Keratinocyte (primary cell): ENCODE measurements at regions not wholly inside any gene's neighbourhood (a gene's known extent, or its start where the extent isn't known, plus 50 kb on each side); places are given as distances from the start of the nearest gene placed in this dataset.
A peak's percentile ranks its signal among the peaks of the same experiment; 100 is the strongest.

Experiments used
- DNase-seq: peaks from one replicate; pipeline ENCODE4 v3.0.0-alpha.2; 2011; ENCODE audit warnings: low read depth, missing footprints, low spot score
- FAIRE-seq: peaks from 2 replicates; lab custom pipeline; 2011; peaks lifted over from hg19 to GRCh38; lab: Jason Lieb, UNC
- H2AFZ ChIP-seq: 2 replicates; pipeline ENCODE4 v1.6.0; 2012; ENCODE audit warnings: low read length, control low read depth, inconsistent platforms; ENCODE audit not compliant: control insufficient read depth
- H3K27ac ChIP-seq: 2 replicates; pipeline ENCODE4 v1.5.1; 2011; ENCODE audit warnings: low read length; ENCODE audit not compliant: control insufficient read depth, insufficient read depth
- H3K27me3 ChIP-seq: 3 replicates; pipeline ENCODE4 v1.6.0; 2011; ENCODE audit warnings: low read length; ENCODE audit not compliant: control insufficient read depth, insufficient read depth; ENCODE audit errors: extremely low read depth
- H3K36me3 ChIP-seq, 2 experiments: 2 replicates in 1 of 2; 3 replicates in 1 of 2; pipeline ENCODE4 v1.5.1; 2011; ENCODE audit warnings: low read length in 2 of 2, mild to moderate bottlenecking in 1 of 2; ENCODE audit not compliant: control insufficient read depth in 2 of 2, insufficient read depth in 2 of 2; ENCODE audit errors: extremely low read depth in 1 of 2
- H3K4me1 ChIP-seq: 3 replicates; pipeline ENCODE4 v1.5.1; 2011; ENCODE audit warnings: low read length; ENCODE audit not compliant: control insufficient read depth, insufficient read depth; ENCODE audit errors: extremely low read depth
- H3K4me2 ChIP-seq: 3 replicates; pipeline ENCODE4 v1.6.0; 2011; ENCODE audit warnings: low read depth, low read length; ENCODE audit not compliant: control insufficient read depth, insufficient read depth; ENCODE audit errors: extremely low read depth
- H3K4me3 ChIP-seq, 3 experiments: fragments of 200-600 bp in 1 of 3; sonication (generic) in 1 of 3; 2 replicates in 2 of 3; 3 replicates in 1 of 3; pipeline ENCODE4 v1.5.1; 2011 to 2016; ENCODE audit warnings: low read length in 3 of 3, mild to moderate bottlenecking in 3 of 3, control low read depth in 2 of 3, inconsistent platforms in 1 of 3, low read depth in 1 of 3, mixed read lengths in 1 of 3, mixed run types in 1 of 3, moderate library complexity in 1 of 3; ENCODE audit not compliant: control insufficient read depth in 2 of 3, insufficient read depth in 2 of 3; ENCODE audit errors: extremely low read depth in 1 of 3
- H3K79me2 ChIP-seq: 2 replicates; pipeline ENCODE4 v1.6.0; 2012; ENCODE audit warnings: low read length; ENCODE audit not compliant: control insufficient read depth, insufficient read depth
- H3K9ac ChIP-seq: 3 replicates; pipeline ENCODE4 v1.6.0; 2011; ENCODE audit warnings: low read length; ENCODE audit not compliant: control insufficient read depth, insufficient read depth; ENCODE audit errors: extremely low read depth
- H3K9me1 ChIP-seq: 3 replicates; pipeline ENCODE4 v1.6.0; 2011; ENCODE audit warnings: low read length; ENCODE audit not compliant: control insufficient read depth, insufficient read depth; ENCODE audit errors: extremely low read depth
- H3K9me3 ChIP-seq: 2 replicates; pipeline ENCODE4 v1.5.1; 2012; ENCODE audit warnings: low read depth, low read length; ENCODE audit not compliant: control insufficient read depth
- H4K20me1 ChIP-seq: 3 replicates; pipeline ENCODE4 v1.6.0; 2011; ENCODE audit warnings: low read length; ENCODE audit not compliant: control insufficient read depth, insufficient read depth; ENCODE audit errors: extremely low read depth
- CTCF ChIP-seq, 3 experiments: IDR thresholded peaks in 1 of 3; conservative IDR thresholded peaks in 1 of 3; optimal IDR thresholded peaks in 1 of 3; 2 replicates in 2 of 3; 3 replicates in 1 of 3; pipeline versions ENCODE3 to v1.5.1; 2011; ENCODE audit warnings: low read length in 3 of 3, mild to moderate bottlenecking in 3 of 3, moderate library complexity in 2 of 3, control low read depth in 1 of 3, inconsistent platforms in 1 of 3; ENCODE audit not compliant: insufficient read depth in 2 of 3; ENCODE audit errors: extremely low read depth in 1 of 3
- EZH2 ChIP-seq: IDR thresholded peaks from one replicate; pipeline ENCODE4 v1.6.1; 2012; ENCODE audit warnings: inconsistent platforms, mild to moderate bottlenecking, low read length, moderate library complexity
- dilution Hi-C: fragments of 300-500 bp; cut with MboI; formaldehyde crosslinking; loops from one replicate; pipeline ENCODE4 v1.7.0; 2020; ENCODE audit warnings: low sequenced_read_pairs; ENCODE audit not compliant: extremely low pct_ligation_motif_present

GRCh38 chr4:150007512-150007911, 70.7 kb upstream of the DCLK2 start:
- no peaks in the 10 kb centered on the region for H3K36me3 ChIP-seq
- no peaks in the 10 kb centered on the region for H3K9me3 ChIP-seq
- DNase-seq: no peak
- no peaks in the 10 kb centered on the region for H3K79me2 ChIP-seq
- TF ChIP-seq EZH2 (no peak), CTCF (optimal IDR thresholded peaks at IDR 0.05 in 1 of 3, IDR thresholded peaks at IDR 0.05 in 1 of 3, conservative IDR thresholded peaks at IDR 0.05 in 1 of 3; ENCODE audit: extremely low read depth in 1 of 3, insufficient read depth in 2 of 3, low read length in 3 of 3) (no peak)
- H3K27ac ChIP-seq: no peak overlapping the region
- no peaks in the 10 kb centered on the region for H3K9me1 ChIP-seq
- no peaks in the 10 kb centered on the region for H4K20me1 ChIP-seq
- no peak overlapping the region for H3K9ac ChIP-seq
- H3K4me1 ChIP-seq: no peaks in the 10 kb centered on the region
- no peak overlapping the region for H3K4me3 ChIP-seq
- H3K4me2 ChIP-seq: no peak overlapping the region
- no peak overlapping the region for H2AFZ ChIP-seq
- FAIRE-seq: peak; percentile 73
- dilution Hi-C loops: loop anchor here (25.0 kb wide), 1 partner anchor 205 kb away; no protein-coding TSS in a partner anchor
- H3K27me3 ChIP-seq: no peaks in the 10 kb centered on the region

GRCh38 chr4:150008546-150008945, 69.7 kb upstream of the DCLK2 start:
- H4K20me1 ChIP-seq: no peaks in the 10 kb centered on the region
- no peak overlapping the region for H3K9ac ChIP-seq
- H3K4me1 ChIP-seq: no peaks in the 10 kb centered on the region
- H3K27ac ChIP-seq: no peak overlapping the region
- H3K4me2 ChIP-seq: no peak overlapping the region
- FAIRE-seq: no peak
- TF ChIP-seq CTCF (optimal IDR thresholded peaks at IDR 0.05 in 1 of 3, IDR thresholded peaks at IDR 0.05 in 1 of 3, conservative IDR thresholded peaks at IDR 0.05 in 1 of 3; ENCODE audit: extremely low read depth in 1 of 3, insufficient read depth in 2 of 3, low read length in 3 of 3): no peak
- no peak for TF ChIP-seq EZH2
- no peaks in the 10 kb centered on the region for H3K36me3 ChIP-seq
- no peaks in the 10 kb centered on the region for H3K27me3 ChIP-seq
- no peak for DNase-seq
- H3K9me3 ChIP-seq: no peaks in the 10 kb centered on the region
- dilution Hi-C loops: loop anchor here (25.0 kb wide), 1 partner anchor 204 kb away; no protein-coding TSS in a partner anchor
- H3K4me3 ChIP-seq: no peak overlapping the region
- H3K79me2 ChIP-seq: no peaks in the 10 kb centered on the region
- H2AFZ ChIP-seq: no peak overlapping the region
- no peaks in the 10 kb centered on the region for H3K9me1 ChIP-seq
